SK-N-SH (cell line): ENCODE measurements at regions not wholly inside any gene's neighbourhood (a gene's known extent, or its start where the extent isn't known, plus 50 kb on each side); places are given as distances from the start of the nearest gene placed in this dataset.

Source experiments
- CTCF ChIP-seq: fragments of 200-600 bp; sonication (generic); IDR thresholded peaks from 2 replicates; pipeline ENCODE4 v1.6.1; 2017; ENCODE audit warnings: antibody characterized with exemption, mild to moderate bottlenecking, moderate library complexity
- RAD21 ChIP-seq: IDR thresholded peaks from 2 replicates; pipeline ENCODE4 v1.6.1; 2012; ENCODE audit warnings: mild to moderate bottlenecking, low read length

- TF ChIP-seq CTCF (no peak), RAD21 (no peak)
Observed at GRCh38 chr10:107671960-107672359, 507.5 kb upstream of the SORCS1 start.
